GM18517 (cell line): ENCODE measurements at regions not wholly inside any gene's neighbourhood (a gene's known extent, or its start where the extent isn't known, plus 50 kb on each side); places are given as distances from the start of the nearest gene placed in this dataset.

ENCODE experiments used
- ATAC-seq: cut with Tn5 transposase; IDR thresholded peaks from one replicate; pipeline ENCODE4 v1.9.1; 2021; ENCODE audit warnings: mild to moderate bottlenecking, moderate library complexity; ENCODE audit not compliant: unreplicated experiment

GRCh38 chr3:17965331-17965730 lies 222.9 kb upstream of the TBC1D5 start:
- no peak for ATAC-seq

GRCh38 chr3:17964108-17964507 lies 221.7 kb upstream of the TBC1D5 start:
- no peak for ATAC-seq

- no peak for ATAC-seq
These were observed 213.0 kb upstream of the TBC1D5 start for GRCh38 chr3:17955411-17955810.

GRCh38 chr3:17954801-17955200 lies 212.4 kb upstream of the TBC1D5 start:
- no peak for ATAC-seq

- ATAC-seq = no peak
These were observed 208.8 kb upstream of the TBC1D5 start for GRCh38 chr3:17951241-17951640.

- ATAC-seq = no peak
These were observed 206.7 kb upstream of the TBC1D5 start for GRCh38 chr3:17949101-17949500.

GRCh38 chr3:17947833-17948232 lies 205.4 kb upstream of the TBC1D5 start:
- ATAC-seq = no peak

- ATAC-seq = no peak
These were observed 204.2 kb upstream of the TBC1D5 start for GRCh38 chr3:17946619-17947018.

- no peak for ATAC-seq
These were observed 203.5 kb upstream of the TBC1D5 start for GRCh38 chr3:17945799-17946399.

GRCh38 chr3:17945018-17945798 lies 202.8 kb upstream of the TBC1D5 start:
- ATAC-seq = no peak

GRCh38 chr3:17942856-17943255 lies 200.4 kb upstream of the TBC1D5 start:
- no peak for ATAC-seq

- ATAC-seq = no peak
These were observed 199.3 kb upstream of the TBC1D5 start for GRCh38 chr3:17941766-17942165.

GRCh38 chr3:17941152-17941551 lies 198.7 kb upstream of the TBC1D5 start:
- no peak for ATAC-seq

- ATAC-seq = no peak
These were observed 196.7 kb upstream of the TBC1D5 start for GRCh38 chr3:17939157-17939556.

GRCh38 chr3:17938313-17938712 lies 195.9 kb upstream of the TBC1D5 start:
- ATAC-seq = no peak

- ATAC-seq = no peak
These were observed 194.5 kb upstream of the TBC1D5 start for GRCh38 chr3:17936736-17937480.

- ATAC-seq = no peak
These were observed 192.8 kb upstream of the TBC1D5 start for GRCh38 chr3:17935222-17935621.

- ATAC-seq = no peak
These were observed 189.8 kb upstream of the TBC1D5 start for GRCh38 chr3:17932136-17932771.

GRCh38 chr3:17931131-17931530 lies 188.7 kb upstream of the TBC1D5 start:
- ATAC-seq = no peak

- no peak for ATAC-seq
These were observed 186.2 kb upstream of the TBC1D5 start for GRCh38 chr3:17928502-17929145.

GRCh38 chr3:17927036-17927435 lies 184.6 kb upstream of the TBC1D5 start:
- ATAC-seq = no peak
